Endothelial cell (in vitro differentiated cells): ENCODE measurements at regions not wholly inside any gene's neighbourhood (a gene's known extent, or its start where the extent isn't known, plus 50 kb on each side); places are given as distances from the start of the nearest gene placed in this dataset.

Source experiments
- DNase-seq: peaks from one replicate; pipeline ENCODE4 v3.0.0; 2021; ENCODE audit warnings: low spot score
- H3K27ac Mint-ChIP-seq: one replicate; pipeline ENCODE4 v1.8.0; 2021; ENCODE audit warnings: mixed read lengths, inconsistent platforms; ENCODE audit not compliant: unreplicated experiment
- H3K27me3 Mint-ChIP-seq: one replicate; pipeline ENCODE4 v1.8.0; 2021; ENCODE audit warnings: mild to moderate bottlenecking, moderate library complexity, mixed read lengths, inconsistent platforms; ENCODE audit not compliant: unreplicated experiment
- H3K36me3 Mint-ChIP-seq: one replicate; pipeline ENCODE4 v1.8.0; 2021; ENCODE audit warnings: mild to moderate bottlenecking, low read depth, mixed read lengths, inconsistent platforms; ENCODE audit not compliant: unreplicated experiment
- H3K4me1 Mint-ChIP-seq: one replicate; pipeline ENCODE4 v1.8.0; 2021; ENCODE audit warnings: mild to moderate bottlenecking, mixed read lengths, inconsistent platforms; ENCODE audit not compliant: unreplicated experiment
- H3K4me3 Mint-ChIP-seq: one replicate; pipeline ENCODE4 v1.8.0; 2021; ENCODE audit warnings: mild to moderate bottlenecking, mixed read lengths, inconsistent platforms; ENCODE audit not compliant: unreplicated experiment
- H3K9me3 Mint-ChIP-seq: one replicate; pipeline ENCODE4 v1.8.0; 2021; ENCODE audit warnings: mixed read lengths, inconsistent platforms; ENCODE audit not compliant: unreplicated experiment
- TF ChIP-seq, protein P1 (sequence below): fragments of 200-600 bp; sonication (generic); IDR thresholded peaks from one replicate; pipeline ENCODE4 v1.5.0; 2021; ENCODE audit warnings: antibody characterized with exemption; ENCODE audit not compliant: unreplicated experiment

DNA sequence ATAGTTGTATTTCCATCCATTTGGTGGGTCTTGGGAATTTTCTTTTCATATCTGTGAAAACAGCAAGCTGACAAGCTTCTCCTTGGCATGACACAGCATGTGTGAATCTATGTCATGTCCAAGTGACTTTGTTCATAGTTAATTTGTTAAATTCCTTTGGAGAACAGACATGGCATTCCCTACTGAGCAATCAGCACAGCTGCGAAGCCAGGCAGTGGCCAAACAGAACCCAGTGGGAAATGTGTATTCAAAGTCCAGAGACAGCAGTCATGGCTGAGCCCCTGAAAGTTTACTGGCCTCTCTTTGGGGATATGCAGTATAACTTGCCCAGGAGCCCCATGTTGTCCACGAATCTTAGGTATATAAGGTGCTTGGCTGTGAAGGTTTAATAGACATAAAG is 474.7 kb downstream of the NKX6-1 start:
- H3K36me3 Mint-ChIP-seq = no peaks in the 10 kb centered on the region
- DNase-seq = no peak
- no peaks in the 10 kb centered on the region for H3K4me1 Mint-ChIP-seq
- H3K9me3 Mint-ChIP-seq = no peaks in the 10 kb centered on the region
- H3K27me3 Mint-ChIP-seq = no peaks in the 10 kb centered on the region
- no peak overlapping the region for H3K27ac Mint-ChIP-seq
- TF ChIP-seq, protein P1, sequence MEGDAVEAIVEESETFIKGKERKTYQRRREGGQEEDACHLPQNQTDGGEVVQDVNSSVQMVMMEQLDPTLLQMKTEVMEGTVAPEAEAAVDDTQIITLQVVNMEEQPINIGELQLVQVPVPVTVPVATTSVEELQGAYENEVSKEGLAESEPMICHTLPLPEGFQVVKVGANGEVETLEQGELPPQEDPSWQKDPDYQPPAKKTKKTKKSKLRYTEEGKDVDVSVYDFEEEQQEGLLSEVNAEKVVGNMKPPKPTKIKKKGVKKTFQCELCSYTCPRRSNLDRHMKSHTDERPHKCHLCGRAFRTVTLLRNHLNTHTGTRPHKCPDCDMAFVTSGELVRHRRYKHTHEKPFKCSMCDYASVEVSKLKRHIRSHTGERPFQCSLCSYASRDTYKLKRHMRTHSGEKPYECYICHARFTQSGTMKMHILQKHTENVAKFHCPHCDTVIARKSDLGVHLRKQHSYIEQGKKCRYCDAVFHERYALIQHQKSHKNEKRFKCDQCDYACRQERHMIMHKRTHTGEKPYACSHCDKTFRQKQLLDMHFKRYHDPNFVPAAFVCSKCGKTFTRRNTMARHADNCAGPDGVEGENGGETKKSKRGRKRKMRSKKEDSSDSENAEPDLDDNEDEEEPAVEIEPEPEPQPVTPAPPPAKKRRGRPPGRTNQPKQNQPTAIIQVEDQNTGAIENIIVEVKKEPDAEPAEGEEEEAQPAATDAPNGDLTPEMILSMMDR = no peak
- no peak overlapping the region for H3K4me3 Mint-ChIP-seq

DNA sequence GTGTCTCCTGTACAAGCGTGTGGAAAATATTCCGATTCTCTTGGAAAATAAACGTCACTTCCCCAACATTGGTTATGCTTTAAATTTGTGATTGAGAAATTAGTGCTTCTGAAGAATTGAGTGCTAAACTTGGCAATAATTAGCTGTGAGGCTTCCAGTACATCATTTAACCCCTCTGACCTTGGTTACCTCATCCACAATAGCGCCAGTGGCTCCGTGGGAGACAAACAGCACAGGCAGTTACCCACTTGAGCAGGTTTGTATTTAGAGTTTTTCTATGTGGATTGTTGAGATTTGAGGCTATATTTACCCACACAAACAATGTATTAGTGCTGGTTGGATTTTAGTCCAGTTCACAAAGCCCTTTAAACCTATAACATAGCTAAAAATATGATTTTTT is 476.5 kb downstream of the NKX6-1 start:
- Mint-ChIP-seq H3K4me1 (no peaks in the 10 kb centered on the region), H3K9me3 (no peaks in the 10 kb centered on the region), H3K27ac (no peak overlapping the region), H3K36me3 (no peaks in the 10 kb centered on the region), H3K27me3 (no peaks in the 10 kb centered on the region), H3K4me3 (no peak overlapping the region)
- no peak for DNase-seq
- TF ChIP-seq, protein P1 = no peak

DNA sequence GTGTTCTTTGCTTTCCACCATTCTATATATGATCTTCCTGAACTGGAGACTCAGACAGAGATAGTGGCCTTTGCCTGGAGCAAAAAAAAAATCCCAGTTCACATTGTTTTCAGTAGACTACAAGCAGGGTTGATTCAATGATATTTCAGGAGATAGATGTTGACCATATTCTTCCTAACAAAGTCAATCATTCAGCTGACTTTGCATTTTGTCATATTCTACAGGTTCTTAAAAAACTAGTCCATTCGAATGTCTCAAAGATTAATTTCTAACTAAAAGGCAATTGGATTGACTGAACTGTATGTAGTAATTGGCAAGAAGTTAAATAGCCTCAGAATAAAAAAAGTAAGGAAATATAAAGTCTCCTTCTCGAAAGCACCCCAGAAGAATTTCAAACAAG is 479.5 kb downstream of the NKX6-1 start:
- H3K27me3 Mint-ChIP-seq = no peaks in the 10 kb centered on the region
- TF ChIP-seq, protein P1 = no peak
- no peak overlapping the region for H3K27ac Mint-ChIP-seq

DNA sequence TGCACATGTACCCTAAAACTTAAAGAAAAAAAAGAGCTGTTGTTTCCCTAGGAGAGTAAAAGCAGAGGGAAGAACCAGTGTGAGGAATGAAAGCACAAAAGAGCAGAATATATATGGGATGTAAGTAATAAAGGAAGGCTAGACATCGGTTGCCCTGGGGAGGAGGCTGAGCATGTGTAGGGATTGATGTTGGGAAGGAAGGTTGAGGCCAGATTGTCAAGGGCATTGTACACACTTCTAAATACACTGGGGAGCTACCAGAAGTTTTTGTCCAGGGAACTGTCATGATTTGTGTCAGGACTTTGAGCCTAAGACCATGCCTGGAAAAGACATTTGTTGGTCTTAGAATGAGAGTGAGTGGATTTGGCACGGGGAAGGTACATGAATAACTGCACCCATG is 467.1 kb downstream of the GPAT3 start:
- Mint-ChIP-seq H3K4me3 (no peak overlapping the region), H3K27me3 (no peaks in the 10 kb centered on the region), H3K36me3 (no peaks in the 10 kb centered on the region), H3K27ac (no peak overlapping the region), H3K4me1 (peaks cover 2% of the 10 kb centered on the region), H3K9me3 (no peaks in the 10 kb centered on the region)
- DNase-seq = no peak
- TF ChIP-seq, protein P1 = no peak

More for the DNA sequence above, 479.5 kb downstream of the NKX6-1 start:
- Mint-ChIP-seq H3K4me3 (no peak overlapping the region), H3K9me3 (no peaks in the 10 kb centered on the region), H3K36me3 (no peaks in the 10 kb centered on the region), H3K4me1 (no peaks in the 10 kb centered on the region)
- DNase-seq = no peak

DNA sequence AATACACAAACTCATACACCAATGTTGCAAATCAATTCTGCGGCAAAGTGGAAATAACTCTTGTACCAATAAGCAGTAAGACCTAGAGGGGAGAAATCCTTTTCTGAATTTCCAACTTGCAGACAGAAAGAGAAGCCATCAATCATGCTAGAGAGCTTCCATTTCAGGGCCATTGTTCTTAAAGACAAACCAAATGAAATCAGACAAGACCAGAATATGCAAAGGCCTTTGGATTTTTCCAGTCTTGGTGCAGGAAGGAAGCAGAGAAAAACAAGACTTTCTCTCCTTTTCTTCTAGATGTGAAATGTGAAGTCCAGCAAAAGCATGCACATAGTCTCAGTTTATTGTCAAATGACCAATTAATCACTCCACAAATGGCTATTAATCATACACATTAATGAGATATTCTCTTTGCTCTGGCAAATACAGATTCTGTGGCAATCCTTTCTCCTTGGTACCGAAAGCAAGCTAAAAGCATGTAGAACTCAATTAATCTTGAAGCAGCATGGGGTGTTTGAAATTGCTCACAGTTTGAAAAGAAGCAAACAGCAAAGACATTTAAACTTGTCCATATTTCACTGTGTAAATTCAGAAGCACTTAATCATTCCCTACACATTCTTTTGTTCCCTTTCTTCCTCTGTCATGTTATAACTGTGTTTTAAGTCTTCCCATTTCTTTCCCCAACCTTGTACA is 466.1 kb downstream of the GPAT3 start:
- H3K27me3 Mint-ChIP-seq = no peaks in the 10 kb centered on the region
- no peaks in the 10 kb centered on the region for H3K9me3 Mint-ChIP-seq
- TF ChIP-seq, protein P1 = no peak
- H3K36me3 Mint-ChIP-seq = no peaks in the 10 kb centered on the region
- H3K27ac Mint-ChIP-seq = no peak overlapping the region
- H3K4me3 Mint-ChIP-seq = no peak overlapping the region
- DNase-seq = no peak
- H3K4me1 Mint-ChIP-seq = peaks cover 2% of the 10 kb centered on the region
